NT2/D1 (cell line): ENCODE measurements at regions not wholly inside any gene's neighbourhood (a gene's known extent, or its start where the extent isn't known, plus 50 kb on each side); places are given as distances from the start of the nearest gene placed in this dataset.

ENCODE experiments used
- DNase-seq: peaks from one replicate; pipeline ENCODE4 v3.0.0-alpha.2; 2011; ENCODE audit warnings: low read depth, low spot score
- H3K27me3 ChIP-seq: 2 replicates; pipeline ENCODE4 v1.6.0; 2011; ENCODE audit warnings: mild to moderate bottlenecking; ENCODE audit not compliant: insufficient read length, insufficient read depth
- H3K36me3 ChIP-seq: 2 replicates; pipeline ENCODE4 v1.6.1; 2011; ENCODE audit warnings: mild to moderate bottlenecking, low read length, mixed read lengths; ENCODE audit not compliant: insufficient read depth, insufficient read length
- H3K4me1 ChIP-seq: 2 replicates; pipeline ENCODE4 v1.5.1; 2011; ENCODE audit not compliant: insufficient read depth, insufficient read length
- H3K4me3 ChIP-seq: 2 replicates; pipeline ENCODE4 v1.5.1; 2011; ENCODE audit warnings: low read depth; ENCODE audit not compliant: insufficient read length
- H3K9ac ChIP-seq: 2 replicates; pipeline ENCODE4 v1.6.0; 2011; ENCODE audit warnings: low read depth; ENCODE audit not compliant: insufficient read length
- H3K9me3 ChIP-seq: 2 replicates; pipeline ENCODE4 v1.5.1; 2011; ENCODE audit warnings: mild to moderate bottlenecking, low read length; ENCODE audit not compliant: insufficient read depth
- SUZ12 ChIP-seq: IDR thresholded peaks from 2 replicates; pipeline ENCODE4 v1.6.1; 2011; ENCODE audit not compliant: insufficient read length, insufficient read depth; ENCODE audit errors: extremely low read depth
- YY1 ChIP-seq: IDR thresholded peaks from 2 replicates; pipeline ENCODE4 v1.6.1; 2011; ENCODE audit not compliant: insufficient read length, insufficient read depth
- ZNF274 ChIP-seq: IDR thresholded peaks from 2 replicates; pipeline ENCODE4 v1.6.1; 2011; ENCODE audit warnings: mild to moderate bottlenecking, low read depth, low read length

DNA sequence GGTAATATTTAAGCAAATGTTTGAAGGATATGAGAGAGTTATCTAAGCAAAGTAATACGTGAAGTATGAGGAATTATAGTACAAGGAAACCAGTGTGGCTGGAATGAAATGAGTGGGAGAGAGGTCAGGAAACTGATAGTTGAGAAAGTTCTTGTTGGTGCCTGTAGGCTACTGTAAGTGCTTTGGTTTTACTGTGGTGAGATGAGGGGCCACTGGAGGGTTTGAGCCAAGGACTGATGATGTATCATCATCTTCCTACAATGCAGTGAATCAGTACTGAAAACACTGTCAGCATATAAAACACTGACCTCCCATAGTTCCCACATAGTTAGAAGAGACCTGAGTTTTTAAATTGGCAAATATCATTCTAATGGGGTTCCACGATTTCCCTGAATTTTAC is 367.5 kb upstream of the CTSO start:
- H3K4me3 ChIP-seq = no peak overlapping the region

GRCh38 chr4:156313497-156313896 is 359.8 kb upstream of the CTSO start:
- no peak for DNase-seq
- Histone ChIP-seq H3K36me3 (no peaks in the 10 kb centered on the region), H3K9me3 (peaks cover 8% of the 10 kb centered on the region; the same call in 1 of the 2 replicates), H3K9ac (no peak overlapping the region), H3K4me1 (no peaks in the 10 kb centered on the region), H3K4me3 (no peak overlapping the region), H3K27me3 (no peaks in the 10 kb centered on the region)
- no peak for TF ChIP-seq SUZ12
- TF ChIP-seq ZNF274 = no peak
- TF ChIP-seq YY1 = no peak

More for the DNA sequence above, 367.5 kb upstream of the CTSO start:
- no peaks in the 10 kb centered on the region for H3K4me1 ChIP-seq
- no peak overlapping the region for H3K9ac ChIP-seq
- no peaks in the 10 kb centered on the region for H3K36me3 ChIP-seq
- DNase-seq = no peak
- peaks cover 8% of the 10 kb centered on the region; the same call in 1 of the 2 replicates for H3K9me3 ChIP-seq
- no peak for TF ChIP-seq ZNF274
- no peak for TF ChIP-seq SUZ12
- TF ChIP-seq YY1 = no peak
- no peaks in the 10 kb centered on the region for H3K27me3 ChIP-seq

DNA sequence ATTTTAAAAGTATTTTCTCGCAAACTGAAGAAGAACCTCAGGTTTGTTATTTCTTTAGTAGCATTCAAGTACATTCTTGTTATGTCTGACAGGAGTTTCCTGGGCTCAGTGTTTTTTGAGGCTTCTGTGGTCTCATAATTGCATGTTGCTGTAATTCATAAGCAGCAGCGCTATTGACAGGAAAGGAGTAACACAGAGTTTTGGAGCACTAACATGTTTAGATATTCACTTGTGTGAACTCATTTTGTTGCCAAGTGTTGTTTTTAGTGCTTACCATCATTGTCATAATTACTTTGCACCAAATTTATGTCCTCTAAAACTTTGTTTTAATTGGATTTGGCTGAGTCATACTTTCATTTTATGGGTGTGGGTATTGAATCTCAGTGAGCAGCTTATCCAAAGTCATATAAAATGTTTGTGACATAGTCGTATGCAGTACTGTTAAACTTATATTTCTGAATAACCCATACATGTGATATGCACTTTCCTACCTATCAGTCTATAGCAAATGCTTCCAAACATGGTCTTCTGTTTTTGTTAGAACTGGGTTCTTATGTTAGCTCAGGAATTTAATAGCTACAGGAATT is 358.7 kb upstream of the CTSO start:
- no peaks in the 10 kb centered on the region for H3K27me3 ChIP-seq
- H3K4me3 ChIP-seq = no peak overlapping the region
- H3K36me3 ChIP-seq = no peaks in the 10 kb centered on the region
- H3K9me3 ChIP-seq = peaks cover 8% of the 10 kb centered on the region; the same call in 1 of the 2 replicates
- no peaks in the 10 kb centered on the region for H3K4me1 ChIP-seq
- TF ChIP-seq ZNF274 (no peak), YY1 (no peak), SUZ12 (no peak)
- DNase-seq = no peak
- no peak overlapping the region for H3K9ac ChIP-seq

DNA sequence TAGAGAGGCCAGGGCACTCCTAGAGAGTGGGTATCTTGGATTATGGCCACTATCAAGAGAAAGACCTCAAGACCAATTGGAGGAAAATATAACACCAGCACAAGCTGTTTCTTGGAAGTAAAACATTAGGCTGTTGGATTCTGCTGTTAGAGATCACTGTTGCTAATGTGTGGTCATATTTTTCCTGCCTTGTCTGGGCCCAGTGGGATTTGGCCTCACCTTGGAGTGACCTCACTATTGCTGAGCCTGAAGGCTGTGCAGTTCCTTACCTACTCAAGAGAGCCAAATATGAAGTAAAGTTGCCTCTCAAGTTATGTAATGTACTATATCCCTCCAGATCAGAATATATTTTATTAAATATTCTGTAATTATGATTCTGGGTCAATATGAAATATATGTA is 355.4 kb upstream of the CTSO start:
- Histone ChIP-seq H3K9me3 (no peaks in the 10 kb centered on the region), H3K36me3 (no peaks in the 10 kb centered on the region), H3K4me3 (no peak overlapping the region), H3K4me1 (no peaks in the 10 kb centered on the region), H3K27me3 (no peaks in the 10 kb centered on the region), H3K9ac (no peak overlapping the region)
- no peak for DNase-seq
- TF ChIP-seq SUZ12 (no peak), YY1 (no peak), ZNF274 (no peak)

DNA sequence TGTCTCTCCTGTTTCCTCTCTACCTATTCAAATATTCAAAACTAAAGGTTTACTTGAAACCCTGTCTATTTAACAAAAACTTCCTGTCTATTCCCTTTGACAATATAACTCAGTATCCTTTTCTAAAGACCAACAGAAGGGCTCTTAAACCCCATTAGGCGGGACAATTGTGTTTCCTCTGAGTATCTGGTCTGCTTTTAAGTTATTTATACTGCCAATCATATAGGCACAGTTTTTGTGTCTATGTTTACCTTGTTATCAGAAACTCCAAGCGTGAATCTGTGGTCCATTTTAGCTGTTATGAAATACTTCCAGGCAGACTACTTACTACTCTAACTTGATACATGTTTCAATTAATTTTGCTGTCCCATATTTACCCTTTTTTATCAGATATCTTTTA is 350.0 kb upstream of the CTSO start:
- Histone ChIP-seq H3K36me3 (no peaks in the 10 kb centered on the region), H3K4me3 (no peak overlapping the region), H3K27me3 (no peaks in the 10 kb centered on the region), H3K9ac (no peak overlapping the region), H3K9me3 (no peaks in the 10 kb centered on the region), H3K4me1 (no peaks in the 10 kb centered on the region)
- DNase-seq = no peak
- no peak for TF ChIP-seq YY1
- no peak for TF ChIP-seq ZNF274
- no peak for TF ChIP-seq SUZ12

DNA sequence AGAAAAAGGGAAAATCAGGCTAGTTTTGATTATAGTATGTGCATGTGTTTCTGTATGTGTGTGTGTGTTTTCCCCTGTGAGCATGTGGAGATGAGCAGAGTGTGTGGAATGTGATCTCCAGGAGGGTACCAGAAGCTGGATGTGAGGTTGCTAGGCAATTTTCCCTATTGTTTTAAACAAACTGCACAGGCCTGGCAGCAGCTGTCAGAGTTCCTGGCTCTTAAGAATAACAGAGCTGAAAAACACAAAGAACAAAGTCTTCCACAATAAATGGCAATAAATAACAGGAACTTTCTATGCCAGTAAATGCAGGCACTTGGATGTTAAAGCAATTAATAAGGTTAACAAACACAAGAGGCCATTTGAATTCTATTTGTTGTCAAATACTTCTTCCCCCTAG is 344.6 kb upstream of the CTSO start:
- Histone ChIP-seq H3K27me3 (no peaks in the 10 kb centered on the region), H3K4me3 (no peak overlapping the region), H3K9ac (no peak overlapping the region), H3K4me1 (no peaks in the 10 kb centered on the region), H3K9me3 (no peaks in the 10 kb centered on the region), H3K36me3 (no peaks in the 10 kb centered on the region)
- no peak for DNase-seq
- TF ChIP-seq YY1 = no peak
- no peak for TF ChIP-seq SUZ12
- no peak for TF ChIP-seq ZNF274

DNA sequence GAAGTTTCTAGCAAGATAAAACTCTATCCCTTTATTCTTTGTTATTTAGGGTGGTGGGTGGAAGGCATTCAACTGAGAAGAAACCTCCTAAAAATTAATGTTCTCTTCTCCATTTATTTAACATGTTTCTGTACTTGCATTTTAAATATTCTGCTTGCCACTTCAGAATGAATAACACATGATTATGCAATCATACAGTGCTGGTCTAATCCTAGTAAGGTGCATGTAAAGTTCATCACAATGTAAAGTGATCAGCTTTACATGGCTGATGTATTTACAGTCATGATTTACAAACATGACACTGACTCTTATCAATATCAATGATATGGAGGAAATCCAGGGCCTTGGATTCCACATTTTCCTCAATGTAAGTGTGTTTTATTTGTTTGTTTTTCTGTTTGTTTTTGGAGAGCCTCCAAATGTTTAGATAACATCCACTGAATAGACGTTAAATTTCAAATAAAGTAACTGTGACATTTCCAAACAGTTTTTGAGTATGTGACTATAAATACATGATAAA is 342.1 kb upstream of the CTSO start:
- DNase-seq = no peak
- H3K9ac ChIP-seq = no peak overlapping the region
- no peak overlapping the region for H3K4me3 ChIP-seq
- H3K9me3 ChIP-seq = no peaks in the 10 kb centered on the region
- H3K36me3 ChIP-seq = no peaks in the 10 kb centered on the region
- H3K27me3 ChIP-seq = no peaks in the 10 kb centered on the region
- no peak for TF ChIP-seq SUZ12
- no peak for TF ChIP-seq ZNF274
- no peak for TF ChIP-seq YY1
- no peaks in the 10 kb centered on the region for H3K4me1 ChIP-seq

GRCh38 chr4:156294577-156294976 is 340.9 kb upstream of the CTSO start:
- TF ChIP-seq SUZ12 (no peak), YY1 (no peak), ZNF274 (no peak)
- no peak overlapping the region for H3K9ac ChIP-seq
- no peak for DNase-seq

More at GRCh38 chr4:156294577-156294976, 340.9 kb upstream of the CTSO start:
- Histone ChIP-seq H3K36me3 (no peaks in the 10 kb centered on the region), H3K9me3 (no peaks in the 10 kb centered on the region), H3K4me1 (no peaks in the 10 kb centered on the region), H3K4me3 (no peak overlapping the region), H3K27me3 (no peaks in the 10 kb centered on the region)
